PFSK-1 (cell line): ENCODE measurements at regions not wholly inside any gene's neighbourhood (a gene's known extent, or its start where the extent isn't known, plus 50 kb on each side); places are given as distances from the start of the nearest gene placed in this dataset.

Source experiments
- FOXP2 ChIP-seq: optimal IDR thresholded peaks from 2 replicates; pipeline ENCODE3; 2011; ENCODE audit warnings: borderline replicate concordance, control low read depth, inconsistent platforms; ENCODE audit not compliant: insufficient read depth; ENCODE audit errors: extremely low read length, extremely low read depth
- POLR2AphosphoS5 ChIP-seq: IDR thresholded peaks from 2 replicates; pipeline ENCODE4 v1.6.1; 2012; ENCODE audit warnings: low read depth, mild to moderate bottlenecking, control low read depth, low read length, moderate library complexity
- REST ChIP-seq, 2 experiments: IDR thresholded peaks; 2 replicates each; pipeline versions ENCODE4 v1.6.1 to v1.8.0; 2011 to 2012; ENCODE audit warnings: low read depth in 2 of 2, low read length in 2 of 2, control low read depth in 1 of 2, inconsistent platforms in 1 of 2, mild to moderate bottlenecking in 1 of 2, moderate library complexity in 1 of 2; ENCODE audit not compliant: insufficient read depth in 1 of 2
- SIN3A ChIP-seq: IDR thresholded peaks from 2 replicates; pipeline ENCODE4 v1.6.1; 2012; ENCODE audit warnings: mild to moderate bottlenecking, low read length, moderate library complexity, borderline replicate concordance; ENCODE audit not compliant: insufficient read depth
- TAF1 ChIP-seq: IDR thresholded peaks from 2 replicates; pipeline ENCODE4 v1.6.1; 2012; ENCODE audit warnings: low read length, control low read depth, borderline replicate concordance; ENCODE audit not compliant: insufficient read depth

- TF ChIP-seq POLR2AphosphoS5 (no peak), TAF1 (no peak), SIN3A (no peak), REST (IDR thresholded peaks at IDR 0.05; ENCODE audit: insufficient read depth in 1 of 2, low read depth in 2 of 2, low read length in 2 of 2) (no peak), FOXP2 (no peak)
These were observed 271.6 kb downstream of the MED10 start for GRCh38 chr5:6106756-6107155.

- TF ChIP-seq REST (IDR thresholded peaks at IDR 0.05; ENCODE audit: insufficient read depth in 1 of 2, low read depth in 2 of 2, low read length in 2 of 2) = no peak
- TF ChIP-seq SIN3A = no peak
- no peak for TF ChIP-seq POLR2AphosphoS5
- TF ChIP-seq FOXP2 = no peak
- TF ChIP-seq TAF1 = no peak
These were observed 273.0 kb downstream of the MED10 start for GRCh38 chr5:6105320-6105719.

GRCh38 chr5:6096101-6096500, 282.2 kb downstream of the MED10 start:
- TF ChIP-seq FOXP2 (no peak), TAF1 (no peak), POLR2AphosphoS5 (no peak), REST (IDR thresholded peaks at IDR 0.05; ENCODE audit: insufficient read depth in 1 of 2, low read depth in 2 of 2, low read length in 2 of 2) (no peak), SIN3A (no peak)

GRCh38 chr5:6090838-6091237, 287.5 kb downstream of the MED10 start:
- no peak for TF ChIP-seq POLR2AphosphoS5
- no peak for TF ChIP-seq TAF1
- no peak for TF ChIP-seq REST (IDR thresholded peaks at IDR 0.05; ENCODE audit: insufficient read depth in 1 of 2, low read depth in 2 of 2, low read length in 2 of 2)
- TF ChIP-seq FOXP2 = no peak
- TF ChIP-seq SIN3A = no peak
